GM19025 (cell line): ENCODE measurements at regions not wholly inside any gene's neighbourhood (a gene's known extent, or its start where the extent isn't known, plus 50 kb on each side); places are given as distances from the start of the nearest gene placed in this dataset.

Experiments used
- ATAC-seq: cut with Tn5 transposase; IDR thresholded peaks from one replicate; pipeline ENCODE4 v1.9.1; 2021; ENCODE audit warnings: mild to moderate bottlenecking, low read depth, moderate library complexity; ENCODE audit not compliant: unreplicated experiment

DNA sequence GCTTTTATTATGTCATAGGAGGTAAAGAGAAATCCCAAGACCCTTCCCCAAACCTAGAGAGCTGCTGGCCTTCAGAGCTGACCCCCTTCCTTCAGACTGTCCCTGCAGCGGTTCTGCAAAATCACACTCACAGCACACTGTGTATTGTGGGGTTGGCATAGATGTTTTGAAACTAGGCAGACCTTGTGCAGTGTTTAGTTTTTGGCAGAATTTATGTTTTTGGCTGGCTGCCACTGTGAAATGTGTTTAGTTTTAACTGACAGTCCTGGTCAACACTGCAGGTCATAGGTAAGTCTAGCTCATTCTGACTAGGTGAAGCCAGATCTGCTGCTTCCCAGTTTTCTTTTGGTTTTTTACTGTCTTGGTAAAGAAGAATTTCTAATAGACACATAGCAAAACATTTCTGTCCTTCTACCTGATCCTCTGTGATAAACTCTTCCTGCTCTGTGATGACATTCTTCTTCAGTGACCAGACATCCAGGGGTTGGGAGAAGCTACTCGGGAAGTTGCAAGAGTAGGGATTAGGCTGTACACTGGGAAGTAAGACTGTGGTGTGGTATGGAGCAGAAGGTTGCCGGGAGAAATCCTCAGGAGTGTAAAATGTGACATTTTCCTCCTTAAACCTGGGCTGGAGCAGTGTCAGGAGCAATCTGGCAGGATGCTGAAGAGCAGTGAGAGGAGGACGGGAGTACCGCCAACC is 209.6 kb upstream of the MCTP2 start:
- no peak for ATAC-seq

DNA sequence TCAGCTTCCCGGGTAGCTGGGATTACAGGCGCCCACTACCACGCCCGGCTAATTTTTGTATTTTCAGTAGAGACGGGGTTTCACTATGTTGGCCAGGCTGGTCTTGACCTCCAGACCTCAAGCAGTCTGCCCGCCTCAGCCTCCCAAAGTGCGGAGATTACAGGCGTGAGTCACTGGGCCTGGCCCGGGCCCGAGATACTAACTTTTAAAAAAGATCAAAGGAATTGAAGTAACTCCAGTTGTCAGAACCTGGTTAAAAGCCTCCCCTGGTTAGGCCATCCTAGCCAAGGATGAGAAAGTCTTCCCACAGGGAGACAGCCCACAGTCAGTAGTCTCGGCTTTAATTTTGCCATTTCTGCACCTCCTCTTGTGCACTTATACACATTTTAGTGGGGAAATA is 212.3 kb upstream of the MCTP2 start:
- ATAC-seq = no peak

DNA sequence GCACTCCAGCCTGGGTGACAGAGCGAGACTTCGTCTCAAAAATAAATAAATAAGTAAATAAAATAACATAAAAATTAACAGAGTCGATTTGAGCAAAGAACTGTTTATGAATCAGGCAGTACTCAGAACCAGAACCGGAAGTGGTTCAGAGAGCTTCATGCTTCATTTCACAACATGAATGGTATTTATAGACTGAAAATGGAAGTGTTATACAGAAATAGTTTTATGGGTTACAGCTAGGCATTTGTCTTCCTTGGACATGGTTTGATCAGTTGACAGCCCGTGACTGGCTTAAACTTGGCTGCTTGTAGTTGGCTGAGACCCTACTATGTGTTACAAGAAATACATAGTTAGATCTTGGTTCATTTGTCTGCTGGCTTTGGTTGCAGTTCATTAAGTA is 216.0 kb upstream of the MCTP2 start:
- ATAC-seq = no peak

- ATAC-seq = no peak
These were observed 223.0 kb upstream of the MCTP2 start for GRCh38 chr15:94008104-94009074.

DNA sequence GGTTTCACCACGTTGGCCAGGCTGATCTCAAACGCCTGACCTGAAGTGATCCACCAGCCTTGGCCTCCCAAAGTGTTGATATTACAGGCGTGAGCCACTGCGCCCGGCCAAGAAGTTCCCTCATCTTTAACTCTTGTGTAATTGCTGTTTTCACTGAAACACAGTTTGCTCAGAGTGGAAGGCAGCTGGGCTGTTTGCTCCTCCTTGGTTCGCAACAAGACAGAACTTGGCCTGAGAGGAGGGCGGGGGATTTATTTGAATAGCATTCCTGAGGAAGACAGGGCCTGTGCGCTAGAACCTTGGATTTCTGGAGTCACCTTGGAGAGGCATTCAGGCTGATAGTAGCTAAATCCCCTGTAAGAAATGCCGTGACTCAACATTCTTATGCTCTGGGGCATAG is 226.7 kb upstream of the MCTP2 start:
- no peak for ATAC-seq

GRCh38 chr15:94002041-94002440 is 229.3 kb upstream of the MCTP2 start:
- no peak for ATAC-seq

DNA sequence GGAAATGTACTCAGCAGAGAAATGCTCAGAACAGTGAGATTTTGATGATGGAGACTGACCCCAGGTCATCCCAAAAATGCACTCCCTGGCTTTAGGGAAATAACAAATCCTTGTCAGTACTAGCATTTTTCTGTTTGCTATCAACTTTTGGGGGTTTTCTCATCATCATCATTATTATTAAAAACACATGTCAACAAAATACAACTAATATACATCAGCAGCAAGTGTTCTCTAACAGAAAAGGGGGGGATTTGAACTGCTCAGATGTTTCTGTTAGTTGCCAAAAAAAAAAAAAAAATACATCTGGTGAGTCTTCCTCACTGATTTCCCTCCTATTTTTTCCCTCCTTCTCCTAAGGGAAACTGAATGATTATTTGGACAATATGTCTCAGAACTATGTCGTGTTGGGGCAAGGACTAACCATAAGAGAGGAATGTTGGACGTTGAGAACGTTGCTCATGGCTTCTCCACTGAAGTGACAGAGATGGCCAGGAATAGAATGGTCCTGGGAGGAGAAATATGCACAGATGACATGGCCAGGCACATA is 230.0 kb upstream of the MCTP2 start:
- no peak for ATAC-seq

DNA sequence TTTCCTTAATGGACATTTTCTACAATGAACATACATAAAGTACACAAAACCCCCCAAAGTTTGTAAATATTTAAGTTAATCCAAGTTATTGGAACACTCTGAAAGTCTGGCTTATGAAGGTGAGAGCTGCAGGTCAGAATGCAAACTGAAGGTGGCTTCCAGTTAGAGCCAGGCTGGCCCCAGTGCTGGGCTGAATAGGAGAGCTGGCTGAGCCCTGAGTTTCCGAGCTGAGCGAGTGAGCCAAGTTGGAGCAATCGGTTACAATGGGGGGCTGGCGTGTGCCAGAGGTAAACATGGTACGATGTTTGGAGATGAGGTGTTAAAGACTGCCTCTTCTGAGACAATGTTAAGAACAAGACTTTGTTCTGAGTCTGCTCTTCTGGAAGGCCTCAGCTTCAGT is 230.8 kb upstream of the MCTP2 start:
- no peak for ATAC-seq

- no peak for ATAC-seq
These were observed 234.2 kb upstream of the MCTP2 start for GRCh38 chr15:93997071-93997658.

GRCh38 chr15:93989440-93989998 is 241.8 kb upstream of the MCTP2 start:
- ATAC-seq = no peak

DNA sequence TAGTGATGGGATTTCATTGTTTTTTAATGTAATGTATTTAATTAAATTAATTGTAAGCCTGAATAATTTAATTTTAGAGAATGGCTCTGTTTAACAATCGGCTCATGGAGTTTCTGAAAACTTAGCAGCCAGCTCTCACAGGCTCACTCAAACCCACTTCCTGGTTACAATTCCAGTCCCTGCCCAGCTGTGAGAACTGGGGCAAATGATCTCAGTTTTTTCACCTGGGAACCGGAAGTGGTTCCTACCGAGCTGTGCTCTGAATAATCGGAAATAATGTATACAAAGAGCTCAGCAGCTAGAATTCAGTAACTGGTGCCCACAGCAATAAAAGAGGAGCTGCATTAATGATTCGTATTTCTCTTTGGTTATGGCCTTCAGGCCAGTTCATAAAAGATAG is 244.3 kb upstream of the MCTP2 start:
- ATAC-seq = no peak

GRCh38 chr15:93986400-93986984 is 244.9 kb upstream of the MCTP2 start:
- no peak for ATAC-seq

DNA sequence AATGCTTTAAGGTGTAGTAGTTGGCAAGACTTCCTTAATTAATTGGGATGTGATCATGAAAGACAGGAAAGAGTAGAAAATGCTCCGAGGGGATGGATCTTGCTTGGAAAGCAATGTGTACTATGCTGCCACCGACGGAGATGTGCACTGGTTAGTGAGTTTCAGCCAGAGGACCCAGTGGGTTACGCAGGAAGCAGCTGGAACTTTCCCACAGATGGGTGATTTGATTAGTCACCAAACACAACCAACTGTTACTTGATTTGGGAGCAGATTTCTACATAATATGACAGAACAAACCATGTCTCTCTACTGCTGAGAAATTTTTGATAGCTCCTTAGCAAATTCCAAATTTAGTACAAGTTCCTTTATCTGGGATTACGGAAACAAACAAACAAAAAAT is 245.4 kb upstream of the MCTP2 start:
- ATAC-seq = no peak

GRCh38 chr15:93985176-93985575 is 246.2 kb upstream of the MCTP2 start:
- no peak for ATAC-seq

DNA sequence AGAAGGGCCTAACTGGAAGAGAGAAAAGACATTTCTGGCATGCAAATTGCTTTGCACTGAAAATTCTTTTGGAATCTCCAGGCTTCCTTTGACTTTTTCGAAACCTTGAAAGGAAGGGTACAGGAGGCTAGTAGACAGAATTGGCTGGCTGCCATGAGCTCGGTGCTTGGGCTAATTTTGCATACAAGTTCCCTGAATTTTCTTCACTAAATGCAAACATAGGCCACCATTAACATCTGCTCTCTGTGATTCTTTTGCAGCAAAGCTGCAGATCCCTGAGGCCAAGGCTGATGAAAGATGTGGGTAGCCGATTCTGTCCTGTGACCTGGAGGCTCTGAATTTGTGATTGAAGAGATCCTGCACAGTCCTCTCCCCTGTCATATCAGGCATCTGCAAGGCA is 247.8 kb upstream of the MCTP2 start:
- no peak for ATAC-seq

GRCh38 chr15:93982226-93982727 is 249.1 kb upstream of the MCTP2 start:
- no peak for ATAC-seq

- no peak for ATAC-seq
These were observed 249.7 kb upstream of the MCTP2 start for GRCh38 chr15:93981706-93982105.

GRCh38 chr15:93980261-93980911 is 251.0 kb upstream of the MCTP2 start:
- no peak for ATAC-seq

DNA sequence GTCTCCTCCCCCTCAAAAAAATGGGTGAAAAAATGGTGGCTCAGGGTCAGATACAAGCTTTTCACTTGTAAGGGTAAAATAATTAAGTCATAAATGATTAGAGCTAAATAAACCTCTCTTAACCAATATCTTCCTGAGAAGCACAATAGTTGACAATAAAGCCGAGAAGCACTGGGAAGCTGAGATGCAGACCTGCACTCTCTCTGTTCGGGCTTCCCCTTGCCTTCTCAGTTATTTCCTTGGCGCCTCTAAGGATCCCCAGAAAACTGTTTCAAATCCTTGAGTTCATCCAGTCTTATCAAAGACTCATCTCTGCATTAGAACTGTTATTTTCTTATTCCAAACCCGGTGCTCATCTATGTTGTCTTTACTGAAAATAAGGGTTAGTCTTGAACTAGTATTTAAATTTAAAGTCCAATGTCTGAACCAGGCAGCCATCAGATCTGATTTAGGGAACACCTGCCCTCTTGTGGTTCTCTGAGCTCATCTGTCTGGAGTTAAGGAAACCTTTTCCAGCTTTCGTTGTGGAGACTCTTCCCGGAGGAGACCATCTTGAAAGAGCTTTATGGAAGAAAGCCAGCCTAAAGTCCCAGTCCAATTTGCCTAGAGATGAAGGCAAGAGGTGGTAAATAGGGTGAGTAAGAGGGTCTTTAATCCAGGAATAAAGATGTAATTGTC is 256.4 kb upstream of the MCTP2 start:
- ATAC-seq = no peak
